HEK293T (cell line): ENCODE measurements at regions not wholly inside any gene's neighbourhood (a gene's known extent, or its start where the extent isn't known, plus 50 kb on each side); places are given as distances from the start of the nearest gene placed in this dataset.

Source experiments
- CTCF ChIA-PET: fragments of 350-600 bp; formaldehyde crosslinking; extraction: SDS; loops from one replicate; lab custom pipeline; 2021; ENCODE audit warnings: antibody characterized with exemption, inconsistent platforms; lab: Yijun Ruan, JAX
- POLR2A ChIA-PET: fragments of 350-600 bp; formaldehyde crosslinking; extraction: SDS; loops from one replicate; lab custom pipeline; 2020; ENCODE audit warnings: antibody characterized with exemption, inconsistent platforms; lab: Yijun Ruan, JAX
- DNase-seq: peaks from one replicate; pipeline ENCODE4 v3.0.0; 2012; ENCODE audit warnings: mixed read lengths; ENCODE audit errors: extremely low spot score
- ARNT ChIP-seq: fragments of 450-650 bp; IDR thresholded peaks from 2 replicates; pipeline ENCODE4 v1.6.1; 2017; ENCODE audit warnings: mild to moderate bottlenecking
- BHLHE40 ChIP-seq: fragments of 450-650 bp; IDR thresholded peaks from 2 replicates; pipeline ENCODE4 v1.6.1; 2016; ENCODE audit warnings: mild to moderate bottlenecking, moderate library complexity, borderline replicate concordance
- CTBP1 ChIP-seq: fragments of 450-650 bp; IDR thresholded peaks from 2 replicates; pipeline ENCODE4 v1.6.1; 2016; ENCODE audit warnings: borderline replicate concordance
- ELF4 ChIP-seq: fragments of 450-650 bp; IDR thresholded peaks from 2 replicates; pipeline ENCODE4 v1.6.1; 2017; ENCODE audit warnings: antibody characterized with exemption
- FOXA1 ChIP-seq: fragments of 450-650 bp; IDR thresholded peaks from 2 replicates; pipeline ENCODE4 v1.6.1; 2016; ENCODE audit warnings: mild to moderate bottlenecking
- FOXK2 ChIP-seq: fragments of 450-650 bp; IDR thresholded peaks from 2 replicates; pipeline ENCODE4 v1.6.1; 2016; ENCODE audit warnings: mild to moderate bottlenecking
- FOXM1 ChIP-seq: fragments of 450-650 bp; IDR thresholded peaks from 2 replicates; pipeline ENCODE4 v1.6.1; 2017; ENCODE audit warnings: mild to moderate bottlenecking, borderline replicate concordance
- HDGF ChIP-seq: fragments of 450-650 bp; IDR thresholded peaks from 2 replicates; pipeline ENCODE4 v1.6.1; 2017; ENCODE audit warnings: antibody characterized with exemption, borderline replicate concordance
- L3MBTL2 ChIP-seq: fragments of 450-650 bp; conservative IDR thresholded peaks from 2 replicates; pipeline ENCODE4 v1.6.1; 2016; ENCODE audit warnings: mild to moderate bottlenecking
- LEF1 ChIP-seq: fragments of 450-650 bp; IDR thresholded peaks from 2 replicates; pipeline ENCODE4 v1.6.1; 2017; ENCODE audit warnings: mild to moderate bottlenecking, borderline replicate concordance
- NFRKB ChIP-seq: fragments of 450-650 bp; IDR thresholded peaks from 2 replicates; pipeline ENCODE4 v1.6.1; 2016; ENCODE audit warnings: mild to moderate bottlenecking, moderate library complexity
- PKNOX1 ChIP-seq: fragments of 450-650 bp; IDR thresholded peaks from 2 replicates; pipeline ENCODE4 v1.6.1; 2016
- SP1 ChIP-seq: fragments of 450-650 bp; IDR thresholded peaks from 2 replicates; pipeline ENCODE4 v1.6.1; 2017
- SUZ12 ChIP-seq: fragments of 450-650 bp; IDR thresholded peaks from 2 replicates; pipeline ENCODE4 v1.6.1; 2016; ENCODE audit warnings: mild to moderate bottlenecking
- TARDBP ChIP-seq: fragments of 450-650 bp; IDR thresholded peaks from 2 replicates; pipeline ENCODE4 v1.6.1; 2016
- ZNF384 ChIP-seq: fragments of 450-650 bp; IDR thresholded peaks from 2 replicates; pipeline ENCODE4 v1.6.1; 2016

- TF ChIP-seq TARDBP (no peak), LEF1 (no peak), SP1 (no peak), L3MBTL2 (no peak), FOXM1 (no peak), ZNF384 (no peak), FOXA1 (no peak), CTBP1 (no peak), HDGF (no peak), FOXK2 (no peak), PKNOX1 (no peak)
- DNase-seq: no peak
- POLR2A ChIA-PET: no interaction called here
- CTCF ChIA-PET: no interaction called here
These were observed 214.0 kb upstream of the SLIT2 start for GRCh38 chr4:20037745-20038144.

DNA sequence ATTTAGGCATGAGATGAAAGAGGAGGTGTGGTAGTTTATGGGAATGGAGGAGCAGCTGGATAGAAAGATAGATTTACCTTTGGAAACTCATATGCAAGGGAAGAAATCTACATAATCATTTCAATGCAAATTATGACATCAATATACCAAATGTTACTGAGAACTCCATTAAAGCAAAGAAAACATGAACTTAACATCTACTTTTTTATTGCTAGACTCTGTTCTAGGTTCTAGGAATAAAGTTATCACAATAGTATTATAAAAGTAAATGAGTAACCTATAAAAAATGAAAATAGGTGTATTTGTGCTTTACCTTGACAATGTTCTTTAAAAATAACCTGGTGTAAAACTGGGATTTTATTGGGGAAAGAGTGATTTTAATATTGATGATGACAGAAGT is 221.6 kb upstream of the SLIT2 start:
- POLR2A ChIA-PET: no interaction called here
- CTCF ChIA-PET: no interaction called here
- DNase-seq: no peak
- TF ChIP-seq HDGF: no peak
- TF ChIP-seq FOXM1: no peak
- no peak for TF ChIP-seq NFRKB
- TF ChIP-seq SP1: no peak

GRCh38 chr4:20028645-20029044 is 223.1 kb upstream of the SLIT2 start:
- ChIA-PET POLR2A (no interaction called here), CTCF (no interaction called here)
- no peak for TF ChIP-seq L3MBTL2
- no peak for TF ChIP-seq LEF1
- TF ChIP-seq NFRKB: no peak
- TF ChIP-seq FOXM1: no peak
- TF ChIP-seq FOXA1: no peak
- TF ChIP-seq TARDBP: no peak
- no peak for TF ChIP-seq ELF4
- TF ChIP-seq FOXK2: no peak
- no peak for TF ChIP-seq CTBP1
- no peak for TF ChIP-seq SUZ12
- no peak for TF ChIP-seq PKNOX1

DNA sequence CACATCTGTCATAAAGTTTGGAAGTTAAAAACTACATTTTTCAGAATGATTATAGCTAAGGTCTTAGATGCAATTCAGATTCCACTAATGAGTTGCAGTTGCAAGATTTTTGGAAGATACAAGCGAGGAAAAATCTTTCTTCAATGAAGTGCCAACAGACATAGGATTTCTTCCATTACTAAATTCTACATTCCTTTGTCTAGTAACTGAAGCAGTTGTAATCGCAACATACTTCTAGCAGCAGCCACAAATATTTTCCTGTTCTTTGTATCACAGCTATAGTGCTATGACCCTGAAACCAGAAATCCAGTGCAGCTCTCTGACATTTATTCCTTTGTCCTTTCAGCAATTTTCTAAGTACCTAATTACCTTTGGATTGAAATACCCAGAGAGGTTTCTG is 225.2 kb upstream of the SLIT2 start:
- no peak for DNase-seq
- CTCF ChIA-PET: no interaction called here
- TF ChIP-seq TARDBP: no peak
- TF ChIP-seq ZNF384: no peak
- TF ChIP-seq ELF4: no peak
- TF ChIP-seq FOXA1: no peak
- POLR2A ChIA-PET: no interaction called here

More at GRCh38 chr4:20028645-20029044, 223.1 kb upstream of the SLIT2 start:
- no peak for DNase-seq

GRCh38 chr4:20022471-20022870 is 229.2 kb upstream of the SLIT2 start:
- CTCF ChIA-PET: no interaction called here
- TF ChIP-seq ZNF384: no peak
- no peak for TF ChIP-seq SP1
- TF ChIP-seq HDGF: no peak
- TF ChIP-seq ARNT: no peak
- no peak for TF ChIP-seq FOXM1
- TF ChIP-seq L3MBTL2: no peak
- no peak for TF ChIP-seq ELF4
- TF ChIP-seq CTBP1: no peak
- POLR2A ChIA-PET: no interaction called here
- DNase-seq: no peak

- no peak for TF ChIP-seq ARNT
- no peak for TF ChIP-seq CTBP1
- no peak for TF ChIP-seq L3MBTL2
- no peak for TF ChIP-seq TARDBP
- no peak for TF ChIP-seq SP1
- TF ChIP-seq LEF1: no peak
- TF ChIP-seq ELF4: no peak
- TF ChIP-seq NFRKB: no peak
- no peak for TF ChIP-seq SUZ12
- ChIA-PET POLR2A (no interaction called here), CTCF (no interaction called here)
- DNase-seq: no peak
These were observed 231.6 kb upstream of the SLIT2 start for GRCh38 chr4:20020056-20020455.

- DNase-seq: no peak
- ChIA-PET CTCF (no interaction called here), POLR2A (no interaction called here)
- no peak for TF ChIP-seq TARDBP
These were observed 232.2 kb upstream of the SLIT2 start for GRCh38 chr4:20019310-20020015.

GRCh38 chr4:20017777-20018115 is 234.0 kb upstream of the SLIT2 start:
- ChIA-PET CTCF (no interaction called here), POLR2A (no interaction called here)
- no peak for DNase-seq
- TF ChIP-seq NFRKB (no peak), ELF4 (no peak), SUZ12 (no peak), LEF1 (no peak), TARDBP (no peak), FOXA1 (no peak), BHLHE40 (no peak), SP1 (no peak), ZNF384 (no peak), FOXM1 (no peak), HDGF (no peak), L3MBTL2 (no peak), PKNOX1 (no peak), CTBP1 (no peak), ARNT (no peak), FOXK2 (no peak)
